ENCODE measurements at regions not wholly inside any gene's neighbourhood (a gene's known extent, or its start where the extent isn't known, plus 50 kb on each side); places are given as distances from the start of the nearest gene placed in this dataset.
A peak's percentile ranks its signal among the peaks of the same experiment; 100 is the strongest.
"Not testable (repeated sequence)": the region's sequence is repeated elsewhere in the genome, so short reads cannot be mapped to it uniquely, and the experiment has no call there.

GRCh38 chr16:86248310-86248905, 261.9 kb upstream of the FOXF1 start:
- no peak for DNase-seq
- ATAC-seq = no peak
- Mint-ChIP-seq H3K9me3 (no peaks in the 10 kb centered on the region), H3K4me1 (no peaks in the 10 kb centered on the region), H3K27me3 (peaks cover 16% of the 10 kb centered on the region), H3K27ac (no peak overlapping the region), H3K4me3 (no peak overlapping the region)

DNA sequence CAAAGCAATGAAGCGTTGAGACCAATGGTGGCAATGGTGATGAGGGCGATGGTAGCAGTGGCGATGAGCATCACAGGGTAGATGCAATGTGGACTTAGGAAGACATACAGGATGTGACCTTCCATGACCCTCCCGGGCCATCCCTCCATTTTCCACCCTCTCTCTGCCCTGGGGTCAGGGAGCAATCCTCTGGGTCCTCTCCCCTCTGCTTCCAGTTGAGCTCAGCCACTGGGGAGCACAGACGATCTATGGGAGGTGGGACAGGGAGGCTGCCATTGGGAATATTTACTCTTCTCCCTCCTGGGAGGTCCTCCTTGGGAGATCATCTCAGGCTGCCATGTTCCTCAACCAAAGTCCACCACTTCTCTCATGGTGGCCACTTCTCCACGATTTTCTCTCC, 260.7 kb upstream of the FOXF1 start:
- Mint-ChIP-seq H3K9me3 (no peaks in the 10 kb centered on the region), H3K27me3 (peaks cover 5% of the 10 kb centered on the region), H3K27ac (no peak overlapping the region), H3K4me1 (no peaks in the 10 kb centered on the region), H3K4me3 (no peak overlapping the region)
- DNase-seq = no peak
- no peak for ATAC-seq

- Mint-ChIP-seq H3K4me3 (no peak overlapping the region), H3K9me3 (peaks cover 14 to 16% of the 10 kb centered on the region in 2 donors), H3K4me1 (no peaks in the 10 kb centered on the region), H3K27ac (no peak overlapping the region), H3K27me3 (peaks cover 14% of the 10 kb centered on the region)
- DNase-seq (no peak), ATAC-seq (no peak)
These were observed 258.6 kb upstream of the FOXF1 start for GRCh38 chr16:86251682-86252081.

GRCh38 chr16:86252596-86252995, 257.7 kb upstream of the FOXF1 start:
- no peak for ATAC-seq
- Mint-ChIP-seq H3K27ac (no peak overlapping the region), H3K4me1 (no peaks in the 10 kb centered on the region), H3K27me3 (peaks cover 18% of the 10 kb centered on the region), H3K4me3 (no peak overlapping the region), H3K9me3 (peaks cover 17 to 25% of the 10 kb centered on the region in 2 donors)
- peak in 1 of 2 donors; percentile 14 for DNase-seq

DNA sequence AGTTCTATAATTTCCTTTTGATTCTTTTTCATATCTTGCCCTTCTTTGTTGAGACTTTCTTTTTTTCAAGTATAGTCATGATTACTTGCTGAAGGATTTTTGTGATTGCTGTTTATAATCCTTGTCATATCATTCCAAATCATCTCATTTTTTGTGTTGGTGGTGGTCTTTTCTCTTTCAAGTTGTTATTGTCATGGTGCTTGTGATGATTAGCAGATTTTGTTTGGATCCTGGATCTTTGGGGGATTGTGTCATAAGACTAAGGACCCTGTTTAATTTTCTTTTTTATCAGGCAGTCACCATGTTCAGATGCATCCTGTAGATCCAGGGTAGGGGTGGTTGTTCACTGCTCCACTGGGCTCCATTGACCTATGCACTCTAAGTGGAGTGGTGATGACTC, 254.4 kb upstream of the FOXF1 start:
- peaks cover 45% of the 10 kb centered on the region for H3K27me3 Mint-ChIP-seq
- H3K27ac Mint-ChIP-seq = no peak overlapping the region
- H3K4me1 Mint-ChIP-seq = no peaks in the 10 kb centered on the region
- DNase-seq (no peak), ATAC-seq (no peak)
- H3K9me3 Mint-ChIP-seq = peaks cover 17 to 33% of the 10 kb centered on the region in 2 donors
- no peak overlapping the region for H3K4me3 Mint-ChIP-seq

GRCh38 chr16:86256995-86257394, 253.3 kb upstream of the FOXF1 start:
- no peaks in the 10 kb centered on the region for H3K4me1 Mint-ChIP-seq

DNA sequence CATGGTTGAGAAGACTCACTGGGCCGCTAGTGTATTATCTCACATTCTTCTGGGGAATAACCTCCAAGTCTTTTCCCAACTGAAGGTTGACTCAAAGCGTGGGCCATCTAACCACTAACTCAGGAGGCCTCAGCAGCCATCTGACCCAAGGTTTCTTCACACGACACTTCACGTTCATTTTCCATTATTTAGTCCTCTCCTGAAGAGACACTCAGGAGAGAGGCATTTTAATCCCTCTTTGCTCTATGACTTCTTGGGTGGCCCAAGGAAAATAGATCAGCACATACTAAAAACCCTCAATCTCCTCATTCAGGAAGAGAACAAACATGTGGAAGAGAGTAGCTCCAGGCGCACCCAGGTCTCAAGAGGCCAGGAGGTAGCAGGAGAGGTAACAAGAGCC, 252.8 kb upstream of the FOXF1 start:
- H3K4me1 Mint-ChIP-seq = no peaks in the 10 kb centered on the region
- ATAC-seq = no peak
- H3K9me3 Mint-ChIP-seq = peaks cover 17 to 40% of the 10 kb centered on the region in 2 donors
- H3K27me3 Mint-ChIP-seq = peaks cover 45% of the 10 kb centered on the region
- no peak for DNase-seq
- H3K27ac Mint-ChIP-seq = no peak overlapping the region
- no peak overlapping the region for H3K4me3 Mint-ChIP-seq

More at GRCh38 chr16:86256995-86257394, 253.3 kb upstream of the FOXF1 start:
- ATAC-seq (no peak), DNase-seq (no peak)
- Mint-ChIP-seq H3K27me3 (peaks cover 45% of the 10 kb centered on the region), H3K9me3 (peaks cover 17 to 38% of the 10 kb centered on the region in 2 donors), H3K27ac (no peak overlapping the region), H3K4me3 (no peak overlapping the region)

GRCh38 chr16:86258713-86259112, 251.6 kb upstream of the FOXF1 start:
- Mint-ChIP-seq H3K27ac (no peak overlapping the region), H3K27me3 (peaks cover 45% of the 10 kb centered on the region), H3K4me1 (no peaks in the 10 kb centered on the region), H3K9me3 (peaks cover 17 to 40% of the 10 kb centered on the region in 2 donors), H3K4me3 (no peak overlapping the region)
- ATAC-seq = no peak
- no peak for DNase-seq

DNA sequence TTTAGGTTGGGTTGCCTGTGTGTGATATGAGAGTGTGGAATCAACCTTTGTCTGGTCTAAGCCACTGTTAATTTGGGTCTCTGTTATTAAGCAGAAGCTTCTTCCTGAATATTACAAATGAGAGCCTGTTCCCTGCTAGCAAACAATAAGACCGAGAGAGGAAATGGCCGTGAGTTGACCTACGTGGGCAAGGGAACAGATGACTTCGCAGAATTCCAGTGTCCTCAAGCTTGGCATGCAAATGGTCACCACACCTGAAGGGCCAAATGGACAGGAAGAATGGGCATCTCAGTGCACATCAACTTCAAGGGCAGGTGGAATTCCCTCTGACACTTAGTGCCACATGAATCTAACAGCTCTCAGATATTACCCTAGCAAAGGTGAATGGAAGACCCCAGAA, 250.8 kb upstream of the FOXF1 start:
- Mint-ChIP-seq H3K9me3 (peaks cover 17 to 40% of the 10 kb centered on the region in 2 donors), H3K27me3 (peaks cover 45% of the 10 kb centered on the region), H3K4me3 (no peak overlapping the region), H3K27ac (no peak overlapping the region), H3K4me1 (no peaks in the 10 kb centered on the region)
- DNase-seq (no peak), ATAC-seq (no peak)

- Mint-ChIP-seq H3K9me3 (peaks cover 6 to 26% of the 10 kb centered on the region in 2 donors), H3K4me3 (no peak overlapping the region)
These were observed 248.9 kb upstream of the FOXF1 start for GRCh38 chr16:86261379-86261778.

DNA sequence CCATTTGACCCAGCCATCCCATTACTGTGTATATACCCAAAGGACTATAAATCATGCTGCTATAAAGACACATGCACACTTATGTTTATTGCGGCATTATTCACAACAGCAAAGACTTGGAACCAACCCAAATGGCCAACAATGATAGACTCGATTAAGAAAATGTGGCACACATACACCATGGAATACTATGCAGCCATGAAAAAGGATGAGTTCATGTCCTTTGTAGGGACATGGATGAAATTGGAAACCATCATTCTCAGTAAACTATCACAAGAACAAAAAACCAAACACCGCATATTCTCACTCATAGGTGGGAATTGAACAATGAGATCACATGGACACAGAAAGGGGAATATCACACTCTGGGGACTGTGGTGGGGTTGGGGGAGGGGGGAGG, 242.7 kb upstream of the FOXF1 start:
- ATAC-seq, H3K4me1 Mint-ChIP-seq, H3K9me3 Mint-ChIP-seq, H3K27ac Mint-ChIP-seq, H3K4me3 Mint-ChIP-seq, H3K27me3 Mint-ChIP-seq, DNase-seq: not testable (repeated sequence)

More at GRCh38 chr16:86261379-86261778, 248.9 kb upstream of the FOXF1 start:
- DNase-seq (no peak), ATAC-seq (no peak)
- H3K4me1 Mint-ChIP-seq = no peaks in the 10 kb centered on the region
- H3K27me3 Mint-ChIP-seq = peaks cover 31% of the 10 kb centered on the region
- H3K27ac Mint-ChIP-seq = no peak overlapping the region

DNA sequence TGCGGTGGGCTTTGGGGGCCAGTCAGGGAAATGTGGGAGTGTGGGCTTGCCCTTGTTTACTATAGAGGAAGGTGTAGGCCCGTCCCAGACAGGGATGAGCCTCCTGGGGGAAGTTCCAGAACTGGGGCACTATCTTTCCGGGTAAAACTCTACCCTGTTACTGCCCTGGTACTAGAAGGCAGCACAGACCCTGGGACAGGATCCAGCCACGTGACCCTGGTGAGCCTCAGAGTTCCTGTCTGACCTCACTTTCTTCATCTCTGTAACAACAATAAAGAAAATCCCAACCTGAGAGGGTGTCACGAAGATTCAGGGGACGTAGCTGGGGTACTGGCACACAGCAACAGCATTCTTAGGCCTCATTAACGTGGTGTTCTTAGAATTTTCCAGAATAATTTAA, 239.6 kb upstream of the FOXF1 start:
- H3K27ac Mint-ChIP-seq = no peak overlapping the region
- DNase-seq = no peak
- ATAC-seq = no peak
- H3K27me3 Mint-ChIP-seq = peaks cover 17% of the 10 kb centered on the region
- H3K9me3 Mint-ChIP-seq = no peaks in the 10 kb centered on the region
- H3K4me1 Mint-ChIP-seq = no peaks in the 10 kb centered on the region
- no peak overlapping the region for H3K4me3 Mint-ChIP-seq

DNA sequence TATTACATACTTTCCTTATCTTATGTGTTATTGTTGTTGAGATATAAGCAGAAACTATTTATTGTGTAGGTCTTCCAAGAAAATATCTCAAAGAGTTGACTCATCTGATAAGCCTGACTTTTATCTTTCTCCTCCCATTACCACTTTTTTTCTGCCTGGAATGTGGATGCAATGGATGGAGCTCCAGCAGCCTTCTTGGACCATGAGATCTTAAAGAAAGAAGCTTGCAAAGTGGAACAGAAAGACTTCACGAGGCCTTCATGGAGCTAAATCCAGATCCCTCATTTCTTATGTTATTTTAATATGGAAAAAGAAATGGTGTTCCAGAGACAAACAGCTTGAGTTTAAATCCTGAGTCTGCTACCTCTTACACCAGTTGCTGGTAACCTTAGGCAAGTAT, 237.6 kb upstream of the FOXF1 start:
- no peaks in the 10 kb centered on the region for H3K4me1 Mint-ChIP-seq
- ATAC-seq = no peak

GRCh38 chr16:86277221-86277620, 233.1 kb upstream of the FOXF1 start:
- Mint-ChIP-seq H3K4me1 (no peaks in the 10 kb centered on the region), H3K9me3 (no peaks in the 10 kb centered on the region), H3K27ac (no peak overlapping the region), H3K27me3 (peaks cover 67% of the 10 kb centered on the region), H3K4me3 (no peak overlapping the region)
- ATAC-seq = no peak
- no peak for DNase-seq

More for the DNA sequence above, 237.6 kb upstream of the FOXF1 start:
- no peak for DNase-seq
- Mint-ChIP-seq H3K27ac (no peak overlapping the region), H3K9me3 (no peaks in the 10 kb centered on the region), H3K27me3 (peaks cover 26% of the 10 kb centered on the region), H3K4me3 (no peak overlapping the region)

GRCh38 chr16:86277859-86278258, 232.5 kb upstream of the FOXF1 start:
- peaks cover 68% of the 10 kb centered on the region for H3K27me3 Mint-ChIP-seq
- not testable (repeated sequence) for DNase-seq, H3K9me3 Mint-ChIP-seq, H3K4me1 Mint-ChIP-seq, ATAC-seq, H3K27ac Mint-ChIP-seq, H3K4me3 Mint-ChIP-seq

- peaks cover 83% of the 10 kb centered on the region for H3K27me3 Mint-ChIP-seq
- H3K4me3 Mint-ChIP-seq = no peak overlapping the region
- H3K9me3 Mint-ChIP-seq = no peaks in the 10 kb centered on the region
- no peak for ATAC-seq
- H3K27ac Mint-ChIP-seq = no peak overlapping the region
- no peak for DNase-seq
- no peaks in the 10 kb centered on the region for H3K4me1 Mint-ChIP-seq
These were observed 228.9 kb upstream of the FOXF1 start for GRCh38 chr16:86281421-86281820.

DNA sequence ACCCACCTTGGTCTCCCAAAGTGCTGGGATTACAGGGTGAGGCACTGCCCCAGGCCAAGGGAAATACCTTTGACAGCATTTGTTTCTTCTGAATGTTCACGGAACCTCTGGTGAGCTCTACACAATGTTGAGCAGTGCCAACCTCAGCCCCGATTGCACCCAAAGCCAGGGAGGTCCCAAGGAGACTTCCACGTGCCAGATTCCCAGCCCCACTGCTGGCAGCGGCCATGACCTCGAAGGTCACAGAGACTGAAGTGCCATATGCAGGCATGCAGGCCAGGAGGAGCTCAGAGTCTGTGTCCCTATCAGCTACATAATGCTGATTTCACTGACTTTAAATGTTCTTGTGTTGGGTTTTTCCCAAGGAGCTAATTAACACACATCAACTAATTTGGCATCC, 226.4 kb upstream of the FOXF1 start:
- H3K9me3 Mint-ChIP-seq = no peaks in the 10 kb centered on the region
- no peak overlapping the region for H3K4me3 Mint-ChIP-seq
- no peak for ATAC-seq

More for the DNA sequence above, 226.4 kb upstream of the FOXF1 start:
- no peak overlapping the region for H3K27ac Mint-ChIP-seq
- H3K27me3 Mint-ChIP-seq = peaks cover 93% of the 10 kb centered on the region
- H3K4me1 Mint-ChIP-seq = no peaks in the 10 kb centered on the region
- DNase-seq = no peak
